GM12878 (cell line): ENCODE measurements at regions not wholly inside any gene's neighbourhood (a gene's known extent, or its start where the extent isn't known, plus 50 kb on each side); places are given as distances from the start of the nearest gene placed in this dataset.

ENCODE experiments used
- BCL3 ChIP-seq: IDR thresholded peaks from 2 replicates; pipeline ENCODE4 v1.6.1; 2011; ENCODE audit warnings: borderline replicate concordance, low read depth, mild to moderate bottlenecking, moderate library complexity, low read length; ENCODE audit not compliant: insufficient read depth, poor library complexity, severe bottlenecking
- BRCA1 ChIP-seq: IDR thresholded peaks from 2 replicates; pipeline ENCODE4 v1.6.1; 2011; ENCODE audit warnings: low read depth, low read length, improper control_type of control experiment
- CBFB ChIP-seq: IDR thresholded peaks from 2 replicates; pipeline ENCODE4 v1.6.1; 2016; ENCODE audit warnings: antibody characterized with exemption, low read depth
- E4F1 ChIP-seq: fragments of 450-650 bp; IDR thresholded peaks from 2 replicates; pipeline ENCODE4 v1.6.1; 2018; ENCODE audit warnings: borderline replicate concordance, mild to moderate bottlenecking; ENCODE audit not compliant: partially characterized antibody
- JUNB ChIP-seq: IDR thresholded peaks from 2 replicates; pipeline ENCODE4 v1.6.1; 2016; ENCODE audit warnings: antibody characterized with exemption, mild to moderate bottlenecking
- RCOR1 ChIP-seq: conservative IDR thresholded peaks from 2 replicates; pipeline ENCODE4 v1.6.1; 2012; ENCODE audit warnings: low read depth, low read length, improper control_type of control experiment
- SMAD5 ChIP-seq: IDR thresholded peaks from 2 replicates; pipeline ENCODE4 v1.6.1; 2016; ENCODE audit warnings: antibody characterized with exemption, low read depth
- TCF3 ChIP-seq: IDR thresholded peaks from 2 replicates; pipeline ENCODE4 v1.6.1; 2012; ENCODE audit warnings: low read depth, mild to moderate bottlenecking, low read length, borderline replicate concordance; ENCODE audit not compliant: insufficient read depth
- ZNF274 ChIP-seq: IDR thresholded peaks from one replicate; pipeline ENCODE4 v1.8.0; 2011; ENCODE audit not compliant: insufficient read length, insufficient read depth

- TF ChIP-seq CBFB (no peak), TCF3 (no peak), RCOR1 (no peak), ZNF274 (no peak), BRCA1 (no peak), BCL3 (no peak), JUNB (no peak), E4F1 (no peak), SMAD5 (no peak)
Observed at GRCh38 chr11:122226810-122227379, 110.9 kb upstream of the BLID start.
